Parathyroid adenoma (tissue), 2 donors: ENCODE measurements at regions not wholly inside any gene's neighbourhood (a gene's known extent, or its start where the extent isn't known, plus 50 kb on each side); places are given as distances from the start of the nearest gene placed in this dataset.

Experiments
- H2AFZ ChIP-seq: fragments of 300-600 bp; sonication (generic); one replicate; pipeline ENCODE4 v1.7.0; 2017; ENCODE audit warnings: antibody characterized with exemption, mild to moderate bottlenecking
- H3K27ac ChIP-seq: fragments of 300-600 bp; sonication (generic); one replicate; pipeline ENCODE4 v1.7.0; 2017
- H3K27me3 ChIP-seq: fragments of 300-600 bp; sonication (generic); one replicate; pipeline ENCODE4 v1.7.0; 2017; ENCODE audit warnings: low read length; ENCODE audit not compliant: control insufficient read depth, insufficient read depth
- H3K36me3 ChIP-seq: fragments of 300-600 bp; sonication (generic); one replicate; pipeline ENCODE4 v1.7.0; 2017; ENCODE audit warnings: low read length; ENCODE audit not compliant: control insufficient read depth, insufficient read depth
- H3K4me1 ChIP-seq: fragments of 300-600 bp; sonication (generic); one replicate; pipeline ENCODE4 v1.7.0; 2017; ENCODE audit warnings: control low read depth
- H3K4me2 ChIP-seq: fragments of 300-600 bp; sonication (generic); one replicate; pipeline ENCODE4 v1.7.0; 2017; ENCODE audit warnings: low read length
- H3K4me3 ChIP-seq: fragments of 300-600 bp; sonication (generic); one replicate; pipeline ENCODE4 v1.7.0; 2017; ENCODE audit warnings: low read depth, low read length
- H3K79me2 ChIP-seq: fragments of 300-600 bp; sonication (generic); one replicate; pipeline ENCODE4 v1.7.0; 2017; ENCODE audit warnings: control low read depth
- H3K9ac ChIP-seq: fragments of 300-600 bp; sonication (generic); one replicate; pipeline ENCODE4 v1.7.0; 2017; ENCODE audit warnings: mild to moderate bottlenecking
- H3K9me3 ChIP-seq: fragments of 300-600 bp; sonication (generic); one replicate; pipeline ENCODE4 v1.7.0; 2017; ENCODE audit warnings: low read length; ENCODE audit not compliant: control insufficient read depth
- CTCF ChIP-seq: fragments of 300-600 bp; sonication (generic); IDR thresholded peaks from one replicate; pipeline ENCODE4 v1.7.0; 2017; ENCODE audit warnings: antibody characterized with exemption, mild to moderate bottlenecking
- donor health status: primary hyperparathyroidism.

- H3K4me1 ChIP-seq = no peaks in the 10 kb centered on the region
- H3K9me3 ChIP-seq = no peaks in the 10 kb centered on the region
- H3K9ac ChIP-seq = no peak overlapping the region
- H3K27ac ChIP-seq = no peak overlapping the region
- H3K36me3 ChIP-seq = no peaks in the 10 kb centered on the region
- no peaks in the 10 kb centered on the region for H3K27me3 ChIP-seq
- H3K79me2 ChIP-seq = no peaks in the 10 kb centered on the region
- H3K4me2 ChIP-seq = no peak overlapping the region
- no peak overlapping the region for H2AFZ ChIP-seq
- no peak overlapping the region for H3K4me3 ChIP-seq
- TF ChIP-seq CTCF = no peak
These were observed 335.1 kb upstream of the SKOR2 start for GRCh38 chr18:47586418-47587070.

- Histone ChIP-seq H3K36me3 (no peaks in the 10 kb centered on the region), H3K4me1 (no peaks in the 10 kb centered on the region), H3K4me2 (no peak overlapping the region), H3K27ac (no peak overlapping the region), H3K4me3 (no peak overlapping the region), H2AFZ (no peak overlapping the region), H3K9me3 (no peaks in the 10 kb centered on the region), H3K79me2 (no peaks in the 10 kb centered on the region), H3K27me3 (no peaks in the 10 kb centered on the region), H3K9ac (no peak overlapping the region)
- no peak for TF ChIP-seq CTCF
These were observed 334.5 kb upstream of the SKOR2 start for GRCh38 chr18:47585914-47586313.

GRCh38 chr18:47585136-47585535 is 333.7 kb upstream of the SKOR2 start:
- H3K27ac ChIP-seq = no peak overlapping the region
- H3K4me1 ChIP-seq = no peaks in the 10 kb centered on the region
- H3K36me3 ChIP-seq = no peaks in the 10 kb centered on the region
- no peak for TF ChIP-seq CTCF
- H3K4me3 ChIP-seq = no peak overlapping the region
- H3K79me2 ChIP-seq = no peaks in the 10 kb centered on the region
- no peaks in the 10 kb centered on the region for H3K9me3 ChIP-seq
- H2AFZ ChIP-seq = no peak overlapping the region
- H3K27me3 ChIP-seq = no peaks in the 10 kb centered on the region
- no peak overlapping the region for H3K4me2 ChIP-seq
- no peak overlapping the region for H3K9ac ChIP-seq

GRCh38 chr18:47582093-47582492 is 330.6 kb upstream of the SKOR2 start:
- Histone ChIP-seq H3K9me3 (no peaks in the 10 kb centered on the region), H3K79me2 (no peaks in the 10 kb centered on the region), H3K4me3 (no peak overlapping the region), H2AFZ (no peak overlapping the region), H3K36me3 (no peaks in the 10 kb centered on the region), H3K4me1 (no peaks in the 10 kb centered on the region), H3K27me3 (no peaks in the 10 kb centered on the region), H3K4me2 (no peak overlapping the region), H3K27ac (no peak overlapping the region), H3K9ac (no peak overlapping the region)
- no peak for TF ChIP-seq CTCF

DNA sequence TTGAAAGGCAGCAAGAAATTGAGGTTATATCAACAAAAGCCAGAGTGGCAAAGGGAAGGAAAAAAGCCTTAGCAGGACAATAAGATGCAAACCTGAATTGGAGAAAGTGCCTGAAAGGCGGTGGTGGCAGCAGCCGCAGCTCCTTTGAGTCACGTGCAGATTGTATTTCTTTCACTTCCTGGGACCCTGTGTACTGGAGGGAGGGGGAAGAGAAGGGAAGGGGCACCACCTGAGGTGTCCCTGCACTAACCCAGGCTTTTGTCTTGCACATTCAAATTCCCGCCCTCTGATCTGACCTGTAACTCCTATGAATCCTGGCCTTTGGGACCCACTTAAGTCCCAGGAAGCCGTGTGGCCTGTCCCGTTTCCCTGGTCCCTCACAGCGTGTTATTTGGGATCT is 326.1 kb upstream of the SKOR2 start:
- H3K4me2 ChIP-seq = no peak overlapping the region
- no peaks in the 10 kb centered on the region for H3K27me3 ChIP-seq
- no peak overlapping the region for H3K27ac ChIP-seq
- no peaks in the 10 kb centered on the region for H3K4me1 ChIP-seq
- no peak overlapping the region for H3K9ac ChIP-seq
- no peaks in the 10 kb centered on the region for H3K9me3 ChIP-seq
- H3K4me3 ChIP-seq = no peak overlapping the region
- H3K36me3 ChIP-seq = no peaks in the 10 kb centered on the region
- TF ChIP-seq CTCF = no peak
- H2AFZ ChIP-seq = peak overlapping the region; percentile 5
- H3K79me2 ChIP-seq = no peaks in the 10 kb centered on the region
